Transverse colon (tissue), 4 donors: ENCODE measurements at regions not wholly inside any gene's neighbourhood (a gene's known extent, or its start where the extent isn't known, plus 50 kb on each side); places are given as distances from the start of the nearest gene placed in this dataset.

Experiments used
- EP300 ChIP-seq: sonication (generic); formaldehyde crosslinking; IDR thresholded peaks from one replicate; pipeline ENCODE4 v1.6.1; 2017; ENCODE audit warnings: antibody characterized with exemption, low read depth
- POLR2AphosphoS5 ChIP-seq, 3 donors: sonication (generic); formaldehyde crosslinking; IDR thresholded peaks; one replicate each; pipeline ENCODE4 v1.6.1; 2016; ENCODE audit warnings: antibody characterized with exemption in 3 of 3
- TF ChIP-seq, protein P1 (sequence below), 5 experiments: fragments of 200-600 bp in 3 of 5; fragments of 450-650 bp in 2 of 5; sonication (generic) in 3 of 5; IDR thresholded peaks; 1 replicate in 2 of 5; 2 replicates in 3 of 5; pipeline ENCODE4 v1.5.1; 2016 to 2017; ENCODE audit warnings: antibody characterized with exemption in 5 of 5, inconsistent platforms in 3 of 5, mild to moderate bottlenecking in 2 of 5, moderate library complexity in 1 of 5

DNA sequence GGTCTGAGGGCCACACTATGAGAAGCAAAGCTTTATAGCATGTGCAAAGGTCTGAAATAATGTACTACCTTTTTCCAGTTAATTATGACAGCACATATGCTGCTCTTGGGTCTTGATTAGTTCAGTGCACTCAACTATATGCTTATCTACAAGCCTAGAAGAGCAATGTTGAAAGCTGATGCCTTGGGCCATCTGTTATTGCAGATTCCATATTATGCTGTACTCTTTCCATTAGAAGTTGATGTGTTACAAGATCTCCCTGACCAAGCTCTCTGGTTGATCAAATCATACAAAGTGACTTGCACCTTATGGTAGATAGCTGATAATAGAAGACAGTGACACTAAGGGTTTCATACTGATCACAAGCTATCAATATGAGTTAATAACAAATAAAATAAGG, 327.3 kb downstream of the FRK start:
- TF ChIP-seq, protein P1, sequence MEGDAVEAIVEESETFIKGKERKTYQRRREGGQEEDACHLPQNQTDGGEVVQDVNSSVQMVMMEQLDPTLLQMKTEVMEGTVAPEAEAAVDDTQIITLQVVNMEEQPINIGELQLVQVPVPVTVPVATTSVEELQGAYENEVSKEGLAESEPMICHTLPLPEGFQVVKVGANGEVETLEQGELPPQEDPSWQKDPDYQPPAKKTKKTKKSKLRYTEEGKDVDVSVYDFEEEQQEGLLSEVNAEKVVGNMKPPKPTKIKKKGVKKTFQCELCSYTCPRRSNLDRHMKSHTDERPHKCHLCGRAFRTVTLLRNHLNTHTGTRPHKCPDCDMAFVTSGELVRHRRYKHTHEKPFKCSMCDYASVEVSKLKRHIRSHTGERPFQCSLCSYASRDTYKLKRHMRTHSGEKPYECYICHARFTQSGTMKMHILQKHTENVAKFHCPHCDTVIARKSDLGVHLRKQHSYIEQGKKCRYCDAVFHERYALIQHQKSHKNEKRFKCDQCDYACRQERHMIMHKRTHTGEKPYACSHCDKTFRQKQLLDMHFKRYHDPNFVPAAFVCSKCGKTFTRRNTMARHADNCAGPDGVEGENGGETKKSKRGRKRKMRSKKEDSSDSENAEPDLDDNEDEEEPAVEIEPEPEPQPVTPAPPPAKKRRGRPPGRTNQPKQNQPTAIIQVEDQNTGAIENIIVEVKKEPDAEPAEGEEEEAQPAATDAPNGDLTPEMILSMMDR (IDR thresholded peaks at IDR 0.05), result no peak
- TF ChIP-seq EP300 (no peak), POLR2AphosphoS5 (IDR thresholded peaks at IDR 0.05) (no peak)
